SIG-M5 treated with dmso at 0.1 percent for 504 hours (cell line): ENCODE measurements at regions not wholly inside any gene's neighbourhood (a gene's known extent, or its start where the extent isn't known, plus 50 kb on each side); places are given as distances from the start of the nearest gene placed in this dataset.
"Not testable (repeated sequence)": the region's sequence is repeated elsewhere in the genome, so short reads cannot be mapped to it uniquely, and the experiment has no call there.

Experiments
- DNase-seq: peaks from one replicate; lab custom pipeline; 2025; ENCODE audit not compliant: unreplicated experiment; lab: John Stamatoyannopoulos, UW

DNA sequence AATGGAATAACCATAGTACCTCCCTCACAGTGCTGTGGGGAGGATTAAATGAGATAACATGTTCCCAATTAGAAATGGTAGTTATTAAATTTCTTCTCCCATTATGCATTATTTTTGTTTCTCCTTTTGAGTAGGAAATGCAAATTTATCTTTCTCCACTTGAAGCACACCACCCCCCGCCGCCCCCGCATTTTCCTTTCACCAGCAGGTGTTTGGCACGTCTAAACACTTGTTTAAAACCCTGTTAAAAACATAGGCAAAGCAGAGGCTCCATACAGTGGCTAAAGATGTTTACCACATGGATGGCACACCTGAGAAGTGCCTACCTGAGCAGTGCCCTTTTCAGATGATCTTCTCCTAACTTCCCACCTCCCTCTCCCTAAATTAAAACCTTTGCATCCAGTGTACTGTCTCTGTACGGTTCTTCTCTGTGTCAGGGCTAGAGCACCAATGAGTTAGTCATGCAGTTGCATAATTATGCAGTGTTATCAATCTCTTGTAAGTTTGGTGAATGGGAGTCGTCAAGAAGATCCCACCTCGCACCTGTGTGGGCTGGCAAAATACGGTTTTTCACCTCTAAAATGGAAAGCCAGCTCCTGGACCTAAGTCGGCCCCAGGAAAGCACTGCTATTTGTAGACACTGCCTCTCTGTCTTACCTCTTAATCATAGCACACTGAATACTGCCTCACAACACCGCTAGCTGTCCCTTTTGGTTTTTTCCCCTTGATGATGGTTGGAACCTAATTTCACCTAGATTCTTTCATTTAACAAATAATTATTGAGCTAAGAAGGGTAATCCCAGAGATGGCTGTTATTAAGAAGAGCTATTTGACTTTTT, 122.0 kb downstream of the CT47B1 start:
- no peak for DNase-seq

DNA sequence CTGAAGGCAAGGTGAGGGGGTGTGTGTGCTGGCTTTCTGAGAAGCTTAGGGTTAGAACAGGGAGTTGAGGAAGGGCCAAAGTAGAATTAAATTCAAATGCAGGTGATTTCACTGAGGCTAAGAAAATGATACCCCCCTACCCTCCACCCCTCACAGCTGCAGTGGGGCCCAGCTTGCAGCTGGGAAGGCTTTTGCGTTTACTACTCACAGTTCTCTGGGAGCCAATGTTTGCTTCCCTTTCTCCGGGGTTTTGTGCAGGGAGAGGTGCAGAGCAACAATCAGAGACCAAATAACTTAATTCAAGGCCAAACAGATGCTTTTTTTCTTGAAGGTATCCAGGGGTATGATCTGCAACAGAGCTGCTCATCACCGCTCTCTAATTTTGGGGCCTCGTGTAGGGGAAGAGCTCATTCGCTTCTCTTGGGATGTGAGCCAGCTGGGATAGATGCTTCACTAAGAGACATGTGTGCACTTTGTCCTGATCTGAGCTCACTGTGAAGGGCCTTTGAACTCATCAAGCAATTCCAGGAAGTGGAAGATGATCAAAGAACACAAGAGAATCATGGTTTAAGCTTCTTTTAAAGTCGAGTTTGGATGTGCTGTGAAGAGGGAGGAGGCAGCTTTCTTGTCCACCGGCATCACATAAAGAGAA, 122.7 kb upstream of the C1GALT1C1 start:
- DNase-seq: no peak

DNA sequence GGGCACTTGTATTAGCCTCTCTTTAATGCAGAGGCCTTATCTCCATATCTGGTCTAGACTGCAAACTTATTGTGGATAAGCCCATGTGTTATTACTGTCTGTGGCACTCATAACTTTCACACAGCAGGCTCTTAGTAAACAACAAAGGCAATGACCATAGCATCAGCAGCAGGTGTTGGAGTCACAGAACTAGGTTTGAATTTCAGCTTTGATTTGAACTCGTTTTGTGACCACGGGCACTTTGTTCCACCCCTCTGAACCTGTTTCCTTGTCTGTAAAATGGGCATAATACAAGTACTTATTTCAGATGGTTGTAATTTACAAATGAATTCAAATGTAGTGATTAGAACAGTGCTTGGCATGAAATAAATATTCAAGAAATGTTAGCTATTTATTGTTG, 121.8 kb upstream of the C1GALT1C1 start:
- DNase-seq: no peak

- no peak for DNase-seq
Measured at GRCh38 chrX:120750381-120750780, 120.5 kb upstream of the C1GALT1C1 start.

GRCh38 chrX:120749141-120749846, 119.4 kb upstream of the C1GALT1C1 start:
- DNase-seq: no peak

GRCh38 chrX:120746153-120746552, 116.3 kb upstream of the C1GALT1C1 start:
- no peak for DNase-seq

- DNase-seq: no peak
Measured at GRCh38 chrX:120742946-120743665, 113.3 kb upstream of the C1GALT1C1 start.

GRCh38 chrX:120741452-120741851, 111.6 kb upstream of the C1GALT1C1 start:
- no peak for DNase-seq

DNA sequence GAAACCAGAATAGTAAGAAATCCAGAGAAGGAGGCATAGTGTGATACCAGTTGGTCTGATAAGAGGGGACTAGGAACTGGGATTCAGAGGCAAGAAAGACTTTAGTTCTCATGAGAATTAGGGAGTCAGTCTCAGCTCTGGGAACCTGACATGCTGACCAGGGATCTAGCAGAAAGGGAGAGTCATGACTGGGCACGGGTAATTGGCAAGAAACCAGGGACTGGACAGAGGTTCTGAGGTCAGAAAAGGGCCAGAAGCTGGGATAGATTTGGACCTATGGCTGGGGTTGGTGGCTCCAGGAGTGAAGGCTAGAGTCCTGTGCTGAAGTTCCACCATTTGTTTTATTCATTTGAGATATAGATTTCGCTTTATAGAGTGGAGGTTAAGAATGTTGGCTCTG, 110.2 kb upstream of the C1GALT1C1 start:
- DNase-seq: no peak

- no peak for DNase-seq
Measured at GRCh38 chrX:120739300-120739699, 109.4 kb upstream of the C1GALT1C1 start.

DNA sequence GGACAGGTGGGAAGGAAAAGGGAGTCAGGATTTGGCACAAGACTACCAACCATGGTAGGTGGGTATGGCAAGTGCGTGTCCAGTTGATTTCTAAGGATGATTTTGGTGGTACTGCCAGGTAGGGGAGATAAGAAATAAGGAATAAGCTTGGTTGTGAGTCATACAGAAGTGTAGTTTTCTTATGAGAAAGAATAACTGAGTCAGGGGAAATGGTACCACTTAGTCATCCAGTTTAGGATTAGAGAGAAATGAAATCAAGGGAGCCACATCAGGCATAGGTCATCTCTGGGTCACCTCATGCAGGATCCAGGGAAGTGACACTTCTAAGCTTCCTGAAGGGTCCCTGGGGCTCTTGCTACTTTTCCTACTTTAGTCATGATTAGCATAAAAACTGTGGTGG, 107.1 kb upstream of the C1GALT1C1 start:
- no peak for DNase-seq

GRCh38 chrX:120735966-120736365, 106.1 kb upstream of the C1GALT1C1 start:
- no peak for DNase-seq

GRCh38 chrX:120732879-120733278, 103.0 kb upstream of the C1GALT1C1 start:
- no peak for DNase-seq

- DNase-seq: no peak
Measured at GRCh38 chrX:120732461-120732860, 102.6 kb upstream of the C1GALT1C1 start.

DNA sequence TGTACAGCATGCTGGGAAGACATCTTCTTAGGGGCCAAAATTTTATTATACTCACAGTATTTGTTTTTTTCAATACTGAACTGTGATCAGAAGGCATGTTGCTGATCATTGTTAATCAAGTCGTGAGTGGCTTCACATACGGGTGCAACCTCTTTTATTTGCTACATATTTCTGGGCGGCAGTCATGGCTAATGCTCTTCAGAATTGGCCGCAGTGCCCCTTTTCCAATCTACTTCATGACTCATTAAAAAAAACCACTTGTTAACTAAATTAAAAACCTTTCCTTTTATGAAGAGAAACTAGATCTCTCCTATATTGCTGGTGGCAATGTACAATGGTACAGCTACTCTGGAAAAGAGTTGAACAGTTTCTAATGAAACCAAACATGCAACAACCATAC, 101.5 kb upstream of the C1GALT1C1 start:
- DNase-seq: no peak

DNA sequence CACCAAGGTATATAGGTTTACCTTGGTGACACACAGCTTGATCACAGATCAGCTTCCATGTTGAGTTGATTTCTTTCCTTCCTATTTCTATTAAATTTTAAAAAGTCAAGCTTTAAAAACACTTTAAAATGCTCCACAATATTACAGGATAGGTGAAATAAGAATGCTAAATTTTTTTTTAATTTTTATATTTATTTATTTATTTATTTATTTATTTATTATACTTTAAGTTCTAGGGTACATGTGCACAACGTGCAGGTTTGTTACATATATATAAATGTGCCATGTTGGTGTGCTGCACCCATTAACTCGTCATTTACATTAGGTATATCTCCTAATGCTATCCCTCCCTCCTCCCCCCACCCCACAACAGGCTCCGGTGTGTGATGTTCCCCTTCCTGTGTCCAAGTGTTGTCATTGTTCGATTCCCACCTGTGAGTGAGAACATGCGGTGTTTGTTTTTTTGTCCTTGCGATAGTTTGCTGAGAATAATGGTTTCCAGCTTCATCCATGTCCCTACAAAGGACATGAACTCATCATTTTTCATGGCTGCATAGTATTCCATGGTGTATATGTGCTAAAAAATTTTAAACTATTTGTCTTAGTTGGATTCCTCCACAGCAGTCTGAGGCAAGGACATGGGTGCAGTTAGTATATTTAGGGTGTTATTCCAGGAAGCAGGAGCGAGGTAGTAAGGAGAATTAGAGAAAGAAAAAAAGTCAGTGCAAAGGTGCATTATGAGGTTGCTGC, 99.8 kb upstream of the C1GALT1C1 start:
- DNase-seq: not testable (repeated sequence)

- DNase-seq: no peak
Measured at GRCh38 chrX:120727911-120728310, 98.1 kb upstream of the C1GALT1C1 start.

DNA sequence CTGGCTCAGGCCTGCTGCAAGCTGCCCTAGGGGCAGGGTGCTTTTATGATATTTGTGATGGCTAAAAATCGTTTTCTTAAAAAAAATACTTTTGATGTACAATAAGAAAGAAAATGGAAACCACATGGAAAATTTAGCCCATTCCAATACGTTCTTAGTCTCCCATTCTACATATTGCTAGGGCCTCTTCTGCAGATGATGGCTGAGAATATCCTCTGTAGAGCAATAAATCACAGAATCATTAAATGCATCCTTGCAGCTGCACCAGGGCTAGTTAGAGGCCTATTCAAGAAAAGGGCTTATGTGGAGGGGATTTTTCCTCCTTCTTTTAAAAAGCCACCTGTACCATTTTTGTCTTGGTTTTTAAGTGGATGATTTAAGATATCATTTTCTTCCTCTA, 97.6 kb upstream of the C1GALT1C1 start:
- no peak for DNase-seq

GRCh38 chrX:120726294-120726693, 96.4 kb upstream of the C1GALT1C1 start:
- DNase-seq: peak; percentile 66

- DNase-seq: no peak
Measured at GRCh38 chrX:120725874-120726273, 96.0 kb upstream of the C1GALT1C1 start.

DNA sequence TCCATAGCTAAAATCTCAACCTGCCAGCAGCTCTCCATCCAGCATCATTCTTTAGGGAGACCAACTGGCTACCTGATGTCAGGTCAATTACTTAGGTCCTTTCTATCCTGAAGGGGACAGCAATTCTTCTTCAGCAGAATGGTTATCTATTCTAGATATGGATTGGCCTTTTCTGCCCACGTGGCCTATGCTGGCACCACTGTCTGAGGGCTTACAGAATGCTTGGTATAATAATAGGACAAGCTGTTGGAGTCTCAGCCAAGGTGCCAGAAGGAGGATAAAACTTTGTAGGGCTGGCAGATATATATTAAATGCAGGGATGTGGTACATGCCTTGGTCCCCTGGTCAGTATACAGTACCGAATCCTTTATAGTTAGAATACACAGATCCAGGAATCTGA, 89.8 kb upstream of the C1GALT1C1 start:
- no peak for DNase-seq
